ENCODE measurements at regions not wholly inside any gene's neighbourhood (a gene's known extent, or its start where the extent isn't known, plus 50 kb on each side); places are given as distances from the start of the nearest gene placed in this dataset.
"Not testable (repeated sequence)": the region's sequence is repeated elsewhere in the genome, so short reads cannot be mapped to it uniquely, and the experiment has no call there.

GRCh38 chr2:111320965-111321364, 200.3 kb downstream of the BCL2L11 start:
- peak in 1 of 2 experiments; percentile 37 for DNase-seq

- DNase-seq, result not testable (repeated sequence)
Observed at GRCh38 chr2:111323384-111323783, 202.7 kb downstream of the BCL2L11 start.

- not testable (repeated sequence) for DNase-seq
Observed at GRCh38 chr2:111327726-111328125, 207.0 kb downstream of the BCL2L11 start.

- not testable (repeated sequence) for DNase-seq
Observed at GRCh38 chr2:111329309-111329708, 208.6 kb downstream of the BCL2L11 start.

- not testable (repeated sequence) for DNase-seq
Observed at GRCh38 chr2:111331099-111331724, 210.5 kb downstream of the BCL2L11 start.

- DNase-seq, result not testable (repeated sequence)
Observed at GRCh38 chr2:111335220-111335907, 214.7 kb downstream of the BCL2L11 start.

- not testable (repeated sequence) for DNase-seq
Observed at GRCh38 chr2:111338474-111338873, 217.8 kb downstream of the BCL2L11 start.

GRCh38 chr2:111339476-111339875, 218.8 kb downstream of the BCL2L11 start:
- DNase-seq, result not testable (repeated sequence)

GRCh38 chr2:111344590-111344989, 223.9 kb downstream of the BCL2L11 start:
- DNase-seq, result not testable (repeated sequence)

GRCh38 chr2:111345439-111345838, 224.7 kb downstream of the BCL2L11 start:
- DNase-seq, result not testable (repeated sequence)

GRCh38 chr2:111346018-111346930, 225.6 kb downstream of the BCL2L11 start:
- DNase-seq, result not testable (repeated sequence)

- not testable (repeated sequence) for DNase-seq
Observed at GRCh38 chr2:111347695-111348094, 227.0 kb downstream of the BCL2L11 start.

- not testable (repeated sequence) for DNase-seq
Observed at GRCh38 chr2:111348316-111348715, 227.6 kb downstream of the BCL2L11 start.

- DNase-seq, result not testable (repeated sequence)
Observed at GRCh38 chr2:111355022-111355817, 234.5 kb downstream of the BCL2L11 start.

- DNase-seq, result not testable (repeated sequence)
Observed at GRCh38 chr2:111355823-111356511, 235.3 kb downstream of the BCL2L11 start.

GRCh38 chr2:111356512-111357031, 235.9 kb downstream of the BCL2L11 start:
- not testable (repeated sequence) for DNase-seq

- DNase-seq, result not testable (repeated sequence)
Observed at GRCh38 chr2:111365986-111366640, 245.4 kb downstream of the BCL2L11 start.

GRCh38 chr2:111366641-111367029, 245.9 kb downstream of the BCL2L11 start:
- not testable (repeated sequence) for DNase-seq

- not testable (repeated sequence) for DNase-seq
Observed at GRCh38 chr2:111367080-111367479, 246.4 kb downstream of the BCL2L11 start.

GRCh38 chr2:111367871-111368270, 247.2 kb downstream of the BCL2L11 start:
- not testable (repeated sequence) for DNase-seq

GRCh38 chr2:111368288-111368687, 247.6 kb downstream of the BCL2L11 start:
- not testable (repeated sequence) for DNase-seq

Measured in activated T-cell treated with anti-CD3 and anti-CD28 coated beads, Interleukin-2, amount 50 U/mL, for 48 hours (primary cell).